Inflammatory macrophage (primary cell): ENCODE measurements at regions not wholly inside any gene's neighbourhood (a gene's known extent, or its start where the extent isn't known, plus 50 kb on each side); places are given as distances from the start of the nearest gene placed in this dataset.
A peak's percentile ranks its signal among the peaks of the same experiment; 100 is the strongest.

ENCODE experiments used
- DNase-seq, 2 donors: peaks; one replicate each; pipeline ENCODE4 v3.0.0-alpha.2; 2020 to 2022

- DNase-seq = no peak
Measured at GRCh38 chr10:44020322-44021111, 364.4 kb downstream of the CXCL12 start.

GRCh38 chr10:44017483-44018145 lies 367.3 kb downstream of the CXCL12 start:
- no peak for DNase-seq

DNA sequence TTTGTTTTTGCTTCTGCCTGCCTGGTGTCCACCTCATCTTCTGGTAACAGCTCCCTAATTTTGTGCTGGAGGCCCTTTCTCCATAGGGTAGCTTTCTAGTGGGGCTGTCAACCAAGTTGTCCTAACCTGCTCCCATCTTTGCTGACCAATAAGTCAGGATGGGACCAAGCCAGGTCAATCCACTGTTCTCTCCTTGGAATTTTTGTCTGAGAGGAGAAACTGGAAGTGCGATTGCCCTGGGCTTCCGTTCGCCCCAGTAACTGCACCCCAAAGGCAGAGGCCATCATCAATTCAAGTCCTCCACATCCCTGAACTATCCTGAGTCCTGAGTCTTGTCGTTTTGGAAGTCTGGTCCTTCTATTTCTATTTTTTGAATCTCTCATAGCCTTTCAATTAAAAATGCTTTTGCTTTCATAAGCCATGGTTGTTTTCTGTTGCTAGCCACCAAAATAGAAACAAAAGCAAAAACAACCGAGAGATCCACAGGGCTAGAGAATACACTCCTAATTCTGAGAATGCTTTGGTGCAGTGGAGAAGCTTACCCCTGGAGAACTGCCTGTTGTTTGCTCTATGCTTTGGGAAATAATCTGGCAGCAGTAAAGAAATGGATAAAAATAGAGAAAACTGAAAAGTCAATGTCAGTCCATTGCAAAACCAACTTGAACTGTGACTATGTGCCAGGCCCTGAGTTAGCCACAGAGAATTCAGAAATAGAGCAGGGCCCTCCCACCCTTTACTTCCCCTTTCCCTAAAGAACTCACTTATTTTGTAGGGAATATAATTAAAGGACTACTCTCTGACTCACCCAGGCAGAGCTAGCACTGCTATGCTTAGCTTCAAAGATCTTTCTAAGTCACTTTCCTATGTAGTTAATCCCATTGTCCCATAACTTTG lies 368.1 kb downstream of the CXCL12 start:
- peak; percentile 24 to 59 for DNase-seq

DNA sequence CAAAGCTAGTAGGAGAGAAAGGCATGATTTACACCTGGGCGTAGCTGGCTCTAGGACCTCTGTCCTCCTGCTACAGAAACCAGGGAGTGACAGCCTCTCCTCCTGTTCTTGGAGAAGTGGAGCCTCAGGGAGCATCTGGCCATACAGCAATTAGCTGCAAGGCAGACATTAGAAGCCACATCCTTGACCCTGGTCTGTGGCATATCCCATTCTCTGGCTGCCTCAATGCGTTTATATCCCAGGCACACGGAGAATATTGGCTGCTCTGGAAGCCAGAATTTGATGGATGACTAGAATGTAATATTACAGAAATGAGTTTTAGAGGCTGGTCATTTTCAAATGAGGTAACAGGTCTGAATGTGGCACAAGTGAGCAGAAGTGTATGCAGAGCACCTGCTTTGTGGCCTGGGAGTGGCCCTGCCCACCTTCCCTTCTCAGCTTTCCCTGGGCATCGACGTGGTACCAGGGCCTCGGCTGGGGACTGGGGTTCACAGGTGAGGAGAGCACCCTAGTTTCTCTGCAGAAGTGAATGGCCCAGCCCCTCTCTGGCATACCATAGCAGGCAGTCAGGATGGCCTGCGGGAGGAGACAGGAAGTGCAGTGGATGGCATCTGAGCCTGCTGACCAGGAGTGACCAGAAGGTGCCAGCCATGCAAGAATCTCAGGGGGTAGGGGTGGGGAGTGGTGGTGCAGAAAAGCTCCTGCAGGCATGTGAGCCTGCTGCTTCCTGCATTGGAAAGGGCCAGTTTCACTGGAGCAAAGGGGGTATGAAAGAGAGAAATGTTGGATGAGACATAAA lies 367.2 kb upstream of the ZNF32 start:
- DNase-seq = no peak

- DNase-seq = no peak
Measured at GRCh38 chr10:44014644-44015250, 366.1 kb upstream of the ZNF32 start.

DNA sequence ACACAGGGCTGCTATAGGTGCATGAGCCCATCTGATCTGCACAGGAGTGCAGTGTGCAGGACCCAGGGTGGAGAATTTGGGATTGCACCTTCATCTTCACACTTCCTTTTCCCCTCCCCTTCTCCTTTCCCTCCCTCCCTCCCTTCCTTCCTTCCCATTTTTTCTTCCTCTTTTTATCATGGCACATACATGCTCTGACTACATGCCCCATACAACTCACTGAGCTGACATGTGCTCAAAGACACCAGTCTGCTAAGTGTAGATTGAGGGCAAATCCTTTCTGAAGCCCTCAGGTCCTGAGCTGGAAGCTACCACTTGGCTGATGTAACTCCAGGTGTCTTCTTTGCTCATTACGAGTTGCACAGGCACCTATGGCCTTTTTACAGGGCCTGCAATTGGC lies 365.3 kb upstream of the ZNF32 start:
- peak in 1 of 2 donors; percentile 14 for DNase-seq

- DNase-seq = no peak
Measured at GRCh38 chr10:44012921-44013320, 364.2 kb upstream of the ZNF32 start.

DNA sequence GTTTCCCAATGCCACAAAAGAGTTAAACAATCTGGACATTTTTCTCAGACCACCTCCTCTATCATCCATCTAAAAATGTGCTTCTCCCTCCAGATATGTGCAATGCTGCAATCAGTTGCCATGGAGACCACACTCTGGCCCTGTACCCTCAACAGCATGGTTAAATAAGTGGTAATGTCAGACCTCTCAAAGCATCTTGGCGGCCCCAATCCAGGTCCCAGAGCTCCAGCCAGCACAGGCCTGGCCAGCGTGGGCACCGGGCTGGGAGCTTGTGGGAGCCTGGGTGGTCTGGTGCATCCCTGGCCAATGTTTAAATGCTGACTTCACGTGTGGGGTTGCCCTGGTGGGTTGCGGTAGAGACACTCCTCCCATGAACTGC lies 362.9 kb upstream of the ZNF32 start:
- DNase-seq = no peak

DNA sequence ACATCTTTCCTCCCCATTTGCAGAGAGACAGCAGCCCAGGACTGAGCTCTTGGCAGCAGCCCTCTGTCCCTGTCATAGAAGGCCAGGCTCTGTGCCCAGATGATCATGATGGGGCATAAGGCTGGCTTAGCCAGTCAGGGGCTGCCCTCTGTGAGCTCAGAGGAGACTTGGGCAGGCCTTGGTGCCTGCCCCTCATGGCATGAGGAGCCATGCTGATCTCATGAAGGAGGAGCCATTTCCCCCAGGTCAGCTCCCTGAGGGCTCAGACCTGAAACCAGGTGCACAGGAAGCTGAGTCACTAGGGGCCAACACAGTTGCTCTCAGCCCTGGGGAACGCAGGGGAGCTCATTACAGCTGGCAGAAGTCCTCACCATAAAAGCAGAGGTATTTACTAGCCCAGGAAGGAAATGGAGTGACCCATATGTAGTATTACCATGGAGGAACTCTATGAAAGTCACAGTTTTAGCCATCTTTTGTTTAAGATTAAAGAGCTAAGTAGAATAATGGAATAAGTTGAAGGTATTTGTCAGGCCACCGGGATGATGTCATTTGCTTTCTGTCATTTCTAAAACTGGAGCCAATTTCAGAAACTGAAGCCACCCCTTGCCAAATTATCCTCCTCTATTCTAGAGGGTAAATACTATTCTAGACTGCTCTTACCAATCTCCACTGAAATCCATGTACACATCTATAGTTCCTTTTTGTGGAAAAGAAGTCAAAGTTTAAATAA lies 362.4 kb upstream of the ZNF32 start:
- no peak for DNase-seq

DNA sequence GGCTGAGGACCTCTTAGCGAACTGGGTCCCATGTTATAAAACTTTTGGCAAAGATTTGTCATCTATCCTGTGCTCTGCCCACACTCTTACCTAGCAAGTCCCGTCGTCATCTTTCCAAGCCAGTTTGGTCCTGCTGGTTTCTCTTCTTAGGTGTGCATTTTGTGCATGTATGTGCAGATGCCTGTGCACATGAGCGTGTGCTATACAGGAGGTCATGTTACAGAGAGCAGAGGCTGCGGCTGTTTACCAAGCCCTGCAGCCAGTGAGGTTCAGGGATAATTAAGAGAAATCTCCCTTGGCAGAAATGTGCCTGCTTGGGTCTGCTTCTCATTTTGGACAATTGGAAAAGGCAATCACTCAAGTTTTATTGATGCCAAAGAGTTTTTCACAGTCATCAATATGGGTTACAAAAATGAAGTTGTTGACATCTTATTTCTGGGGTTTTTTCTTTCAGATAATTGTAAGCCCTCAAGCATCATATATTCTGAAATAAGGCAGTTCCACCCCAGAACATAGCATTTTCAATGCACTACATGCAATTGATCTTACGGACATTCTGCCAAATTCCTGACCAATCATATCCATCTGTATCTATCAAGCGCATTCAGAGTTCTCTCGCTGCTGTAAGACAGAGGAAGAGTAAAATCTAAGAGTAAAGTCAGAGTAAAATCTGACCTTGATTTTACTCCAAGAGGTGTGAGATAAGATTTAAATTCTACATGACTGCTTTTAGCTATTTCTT lies 361.4 kb upstream of the ZNF32 start:
- DNase-seq = no peak

DNA sequence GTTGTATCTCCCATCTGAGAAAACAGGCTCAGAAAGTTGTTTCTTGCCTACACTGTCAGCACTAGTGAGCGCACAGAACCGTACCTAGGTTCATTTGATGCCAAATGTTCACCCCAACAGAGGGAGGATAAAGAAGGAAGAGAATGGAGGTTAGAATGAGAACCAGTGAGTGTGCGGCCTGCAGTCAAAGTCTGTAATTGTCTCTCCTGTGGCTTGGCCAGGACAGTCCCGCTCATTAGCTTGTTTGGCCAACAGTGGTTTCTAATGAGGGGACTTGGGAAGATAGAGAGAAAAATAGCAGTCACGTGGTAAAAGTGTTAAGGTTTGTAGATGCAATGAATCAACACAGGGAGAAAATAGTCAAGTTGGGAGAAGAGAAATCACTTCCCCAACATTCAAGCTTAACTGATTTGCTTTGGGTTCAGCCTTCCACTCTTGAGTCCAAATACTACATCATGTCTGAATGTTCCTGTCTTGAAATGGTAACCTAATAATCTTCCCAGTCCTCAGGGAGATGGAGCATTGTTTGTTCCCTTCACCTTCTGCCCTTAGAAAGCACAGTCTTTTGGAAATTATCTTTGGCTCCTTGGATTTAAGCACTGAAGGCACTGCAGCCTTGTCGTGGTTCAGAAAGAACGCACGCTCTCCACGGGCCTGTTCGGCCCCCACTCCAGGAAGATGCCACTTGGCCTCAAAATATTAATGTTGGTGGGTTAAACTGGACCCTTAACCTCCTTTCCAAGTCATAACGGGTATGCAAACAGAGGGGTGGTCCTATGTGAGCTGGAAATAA lies 360.4 kb upstream of the ZNF32 start:
- no peak for DNase-seq

DNA sequence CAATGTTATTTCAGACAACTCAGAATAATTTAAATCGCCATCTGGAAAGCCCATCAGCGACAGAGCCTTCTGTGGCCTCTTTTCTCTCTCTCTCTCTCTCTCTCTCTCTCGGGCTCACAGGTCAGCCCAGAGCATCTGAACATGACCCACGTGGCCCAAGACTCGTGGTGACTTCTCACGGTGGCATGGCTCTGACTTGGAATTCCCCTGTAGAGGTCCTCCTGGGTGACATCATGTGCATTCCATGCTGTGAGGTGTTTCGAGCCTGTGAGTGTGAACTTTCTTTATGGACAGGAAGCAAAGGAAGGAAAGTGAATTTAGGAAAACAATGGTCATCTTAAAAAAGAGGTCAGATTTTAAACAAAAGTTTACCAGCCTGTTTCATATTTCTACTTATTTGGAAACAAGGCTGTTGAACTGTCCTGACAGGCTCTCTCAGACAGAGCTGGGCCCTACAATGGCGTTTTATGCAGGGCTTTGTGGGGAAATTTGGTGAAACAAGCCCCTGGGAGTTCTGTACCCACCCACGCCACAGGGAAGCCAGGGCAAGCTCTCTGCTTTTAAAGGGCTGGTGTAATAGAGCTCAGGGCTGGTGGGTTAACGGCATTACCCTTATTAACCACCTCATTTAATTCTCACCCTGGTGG lies 359.7 kb upstream of the ZNF32 start:
- no peak for DNase-seq

GRCh38 chr10:44006771-44007170 lies 358.1 kb upstream of the ZNF32 start:
- DNase-seq = peak in 1 of 2 donors; percentile 39

DNA sequence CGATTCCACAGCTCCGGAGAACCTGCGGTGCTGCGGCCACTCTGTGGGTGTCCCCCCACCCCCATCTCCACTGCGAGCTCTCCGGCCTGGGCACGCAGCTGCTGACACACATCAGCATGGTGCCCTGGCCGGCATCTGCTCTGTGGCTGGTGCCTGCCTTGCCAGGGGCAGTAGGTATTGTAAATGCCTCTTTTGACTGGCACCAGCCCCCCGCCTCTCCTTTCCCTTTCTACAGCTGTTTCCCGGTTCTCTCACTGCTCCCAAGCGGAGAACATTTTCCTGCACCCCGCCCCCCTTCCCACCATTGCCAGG lies 357.1 kb upstream of the ZNF32 start:
- DNase-seq = no peak

DNA sequence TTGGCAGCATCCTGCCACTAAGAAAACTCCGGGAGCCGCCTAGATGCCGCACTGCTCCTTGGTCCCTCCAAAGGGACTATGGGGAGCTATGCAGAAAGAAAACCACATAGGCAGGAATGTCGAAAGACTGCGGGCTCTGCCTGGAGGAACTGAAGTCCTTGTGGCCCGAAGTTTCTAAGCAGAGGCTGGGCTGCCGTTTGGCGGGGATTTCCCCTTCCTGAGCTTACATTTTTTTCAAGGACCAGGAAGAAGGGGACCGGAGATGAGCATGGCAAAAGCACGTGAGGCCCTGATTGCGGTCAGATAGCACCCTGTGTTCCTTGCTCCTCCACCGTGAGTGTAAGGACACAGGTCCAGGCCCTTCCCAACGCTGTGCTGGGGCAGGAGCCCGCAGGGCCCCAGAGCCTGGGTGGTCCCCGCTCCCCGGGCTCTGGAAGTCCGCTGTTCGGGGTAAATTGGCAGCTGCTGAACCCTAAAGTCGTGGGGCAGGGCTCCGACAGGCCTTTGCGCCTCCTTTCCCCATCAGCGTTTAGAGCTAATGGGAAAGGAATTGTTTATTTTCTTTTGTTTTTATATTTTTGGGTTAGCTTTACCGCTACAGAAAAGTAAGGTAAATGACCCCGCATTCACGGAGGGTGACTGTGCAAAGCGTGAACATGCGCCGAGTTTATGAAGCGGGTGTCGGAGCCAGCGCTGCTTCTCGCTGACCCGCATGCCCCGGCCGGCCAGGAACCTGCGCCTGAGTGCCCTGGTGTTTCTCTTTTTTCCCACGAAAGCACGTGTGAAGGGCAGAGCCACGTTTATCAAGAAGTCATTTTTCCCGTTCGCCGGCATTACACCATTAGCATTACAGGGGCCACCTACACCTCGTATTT lies 356.5 kb upstream of the ZNF32 start:
- DNase-seq = peak; percentile 50 to 75

DNA sequence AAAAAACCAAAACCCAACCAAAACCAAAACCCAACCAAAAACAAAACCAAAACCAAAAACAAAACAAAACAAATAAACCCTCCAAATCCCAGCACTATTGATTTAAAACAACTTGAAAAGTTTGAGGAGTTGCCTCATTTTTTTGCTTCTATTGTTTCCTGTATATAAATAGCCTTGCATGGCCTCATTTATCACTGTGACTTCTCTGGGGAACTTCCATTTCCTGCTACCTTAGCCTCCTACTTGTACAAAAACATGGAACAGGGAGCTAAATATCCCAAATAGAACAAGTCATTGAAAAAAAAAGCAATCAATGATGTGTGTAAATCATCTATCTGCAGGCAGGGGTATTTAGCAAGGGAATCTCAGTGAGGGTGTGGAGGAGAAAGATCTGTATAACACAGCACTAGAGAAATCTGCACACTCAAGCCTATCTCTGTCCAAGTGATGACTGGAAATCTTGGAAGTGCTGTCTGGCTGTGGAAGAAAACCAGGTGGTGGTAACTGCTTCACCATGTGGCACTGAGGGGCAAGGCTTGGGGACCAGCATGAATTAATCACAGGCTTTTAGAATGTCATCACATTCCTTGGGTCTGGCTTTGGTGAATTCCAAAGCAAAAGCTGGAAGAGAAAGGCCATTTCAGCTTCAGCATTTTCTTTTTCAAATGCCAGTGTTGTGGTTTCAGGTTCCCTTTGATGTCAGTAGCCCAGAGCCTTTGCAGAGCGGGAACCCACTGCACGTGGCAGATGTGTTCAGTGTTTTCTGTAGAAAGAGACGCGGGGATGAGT lies 349.5 kb upstream of the ZNF32 start:
- no peak for DNase-seq

GRCh38 chr10:43997330-43997729 lies 348.6 kb upstream of the ZNF32 start:
- no peak for DNase-seq
